Liver (tissue), 3 donors: ENCODE measurements at regions not wholly inside any gene's neighbourhood (a gene's known extent, or its start where the extent isn't known, plus 50 kb on each side); places are given as distances from the start of the nearest gene placed in this dataset.

Source experiments
- FOXA2 ChIP-seq: IDR thresholded peaks from 2 replicates; pipeline ENCODE4 v1.6.1; 2016; ENCODE audit warnings: antibody characterized with exemption
- SP1 ChIP-seq: IDR thresholded peaks from 2 replicates; pipeline ENCODE4 v1.6.1; 2018; ENCODE audit warnings: antibody characterized with exemption, mild to moderate bottlenecking
- TAF1 ChIP-seq: conservative IDR thresholded peaks from 2 replicates; pipeline ENCODE4 v1.6.1; 2016; ENCODE audit warnings: antibody characterized with exemption, mild to moderate bottlenecking
- YY1 ChIP-seq: IDR thresholded peaks from 2 replicates; pipeline ENCODE4 v1.6.1; 2016; ENCODE audit warnings: antibody characterized with exemption, mild to moderate bottlenecking
- TF ChIP-seq, protein P1 (sequence below): IDR thresholded peaks from 2 replicates; pipeline ENCODE4 v1.6.1; 2016; ENCODE audit warnings: antibody characterized with exemption
- TF ChIP-seq, protein P2 (sequence below): fragments of 150-350 bp; IDR thresholded peaks from 2 replicates; pipeline ENCODE4 v1.5.1; 2017; ENCODE audit warnings: improper control_type of control experiment, low read depth, low read length; ENCODE audit not compliant: missing input control
- donor health status: healthy.
- donor health status: healthy.

DNA sequence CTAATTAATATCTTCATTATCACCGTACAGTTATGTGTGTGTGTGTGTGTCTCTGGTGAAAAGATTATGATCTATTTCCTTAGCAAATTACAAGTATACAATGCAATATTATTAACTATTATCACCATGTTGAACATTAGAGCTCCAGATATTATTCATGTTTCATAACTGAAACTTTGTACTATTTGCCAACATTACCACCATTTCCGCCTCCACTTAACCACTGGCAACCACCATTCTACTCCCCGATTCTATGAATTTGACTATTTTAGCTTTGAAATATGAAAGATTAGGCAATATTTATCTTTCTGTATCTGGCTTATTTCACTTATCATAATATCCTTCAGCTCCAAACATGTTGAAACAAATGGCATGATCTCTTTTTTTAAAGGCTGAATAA lies 717.9 kb downstream of the ARAP2 start:
- TF ChIP-seq, protein P1, sequence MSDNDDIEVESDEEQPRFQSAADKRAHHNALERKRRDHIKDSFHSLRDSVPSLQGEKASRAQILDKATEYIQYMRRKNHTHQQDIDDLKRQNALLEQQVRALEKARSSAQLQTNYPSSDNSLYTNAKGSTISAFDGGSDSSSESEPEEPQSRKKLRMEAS: no peak
- TF ChIP-seq SP1 (no peak), FOXA2 (no peak), TAF1 (no peak), YY1 (no peak)
- TF ChIP-seq, protein P2, sequence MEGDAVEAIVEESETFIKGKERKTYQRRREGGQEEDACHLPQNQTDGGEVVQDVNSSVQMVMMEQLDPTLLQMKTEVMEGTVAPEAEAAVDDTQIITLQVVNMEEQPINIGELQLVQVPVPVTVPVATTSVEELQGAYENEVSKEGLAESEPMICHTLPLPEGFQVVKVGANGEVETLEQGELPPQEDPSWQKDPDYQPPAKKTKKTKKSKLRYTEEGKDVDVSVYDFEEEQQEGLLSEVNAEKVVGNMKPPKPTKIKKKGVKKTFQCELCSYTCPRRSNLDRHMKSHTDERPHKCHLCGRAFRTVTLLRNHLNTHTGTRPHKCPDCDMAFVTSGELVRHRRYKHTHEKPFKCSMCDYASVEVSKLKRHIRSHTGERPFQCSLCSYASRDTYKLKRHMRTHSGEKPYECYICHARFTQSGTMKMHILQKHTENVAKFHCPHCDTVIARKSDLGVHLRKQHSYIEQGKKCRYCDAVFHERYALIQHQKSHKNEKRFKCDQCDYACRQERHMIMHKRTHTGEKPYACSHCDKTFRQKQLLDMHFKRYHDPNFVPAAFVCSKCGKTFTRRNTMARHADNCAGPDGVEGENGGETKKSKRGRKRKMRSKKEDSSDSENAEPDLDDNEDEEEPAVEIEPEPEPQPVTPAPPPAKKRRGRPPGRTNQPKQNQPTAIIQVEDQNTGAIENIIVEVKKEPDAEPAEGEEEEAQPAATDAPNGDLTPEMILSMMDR: no peak
